GM21619 (cell line): ENCODE measurements at regions not wholly inside any gene's neighbourhood (a gene's known extent, or its start where the extent isn't known, plus 50 kb on each side); places are given as distances from the start of the nearest gene placed in this dataset.
A peak's percentile ranks its signal among the peaks of the same experiment; 100 is the strongest.

Experiments
- ATAC-seq: cut with Tn5 transposase; IDR thresholded peaks from one replicate; pipeline ENCODE4 v1.9.1; 2021; ENCODE audit not compliant: unreplicated experiment

DNA sequence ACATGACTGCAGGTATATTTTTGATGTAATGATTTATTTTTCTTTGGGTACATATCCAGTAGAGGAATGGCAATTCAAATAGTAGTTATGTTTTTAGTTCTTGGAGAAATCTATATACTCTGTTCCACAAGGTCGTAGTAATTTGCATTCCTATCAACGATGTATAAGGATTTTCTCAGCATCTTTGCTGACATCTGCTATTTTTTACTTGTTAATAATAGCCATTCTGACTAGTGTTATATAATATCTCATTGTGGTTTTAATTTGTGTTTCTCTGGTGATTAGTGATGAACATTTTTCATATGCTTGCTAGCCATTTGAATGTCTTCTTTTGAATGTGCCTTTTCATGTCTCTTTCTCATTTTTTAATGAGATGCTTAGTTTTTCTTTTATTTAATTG lies 292.1 kb upstream of the RGS18 start:
- no peak for ATAC-seq

DNA sequence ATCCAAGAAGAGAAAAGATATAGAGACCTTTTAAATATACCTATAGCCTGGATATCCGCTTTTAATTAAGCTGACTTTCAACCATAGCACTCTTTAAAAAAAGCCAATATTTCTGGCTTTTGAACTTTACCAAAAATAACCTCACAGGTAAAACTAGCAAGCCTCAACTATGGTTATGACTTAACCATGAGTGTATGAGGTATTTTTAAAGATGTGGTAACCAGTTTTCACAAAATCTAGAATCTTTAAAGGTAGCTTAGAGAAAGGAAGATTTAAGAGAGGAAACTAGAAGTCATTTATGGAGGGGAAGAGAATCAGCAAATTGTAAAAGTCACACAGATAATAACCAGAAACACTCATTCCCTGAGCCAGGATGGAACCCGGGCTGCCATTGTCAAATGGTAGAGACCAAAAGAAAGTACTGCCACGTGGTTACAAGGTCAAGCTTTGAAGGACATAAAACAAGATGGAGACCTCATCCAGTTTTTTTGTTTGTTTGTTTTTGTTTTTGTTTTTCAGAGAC lies 288.4 kb upstream of the RGS18 start:
- no peak for ATAC-seq

DNA sequence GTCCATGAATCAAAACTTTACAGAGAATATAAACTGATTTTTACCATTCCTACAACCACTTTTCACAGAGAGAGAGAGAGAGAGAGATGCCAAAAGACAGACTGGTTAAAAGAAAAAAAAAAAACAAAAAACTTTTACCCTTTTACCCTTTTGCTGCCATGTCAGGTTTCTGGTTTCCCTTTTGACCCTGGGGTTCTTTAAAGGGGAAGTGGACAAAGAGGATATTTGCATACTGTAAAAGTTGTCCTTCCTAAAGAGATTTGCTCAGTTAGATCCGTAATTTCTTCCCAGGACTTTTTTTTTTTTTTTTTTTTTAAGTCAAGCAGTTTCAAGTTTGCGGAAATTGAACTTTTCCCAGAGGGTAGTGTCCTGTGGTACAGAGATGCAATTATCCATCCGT lies 287.8 kb upstream of the RGS18 start:
- no peak for ATAC-seq

DNA sequence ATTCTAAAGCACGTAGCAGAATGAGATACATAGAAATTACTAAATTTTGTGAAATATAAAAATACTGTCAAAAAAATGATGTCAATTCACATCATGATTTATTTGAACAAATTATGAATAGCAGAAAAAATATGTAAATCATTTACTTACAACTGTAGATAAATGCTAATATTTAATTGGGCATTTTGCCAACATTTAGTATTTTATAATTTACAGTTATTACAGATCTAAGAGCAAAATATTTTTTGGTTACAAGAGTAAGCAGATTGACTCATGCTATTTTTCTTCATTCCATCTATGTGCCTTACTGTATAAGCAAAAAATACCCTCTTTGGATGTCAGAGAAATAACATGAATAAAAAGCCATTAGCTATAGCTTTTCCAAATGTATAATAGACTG lies 282.3 kb upstream of the RGS18 start:
- no peak for ATAC-seq

DNA sequence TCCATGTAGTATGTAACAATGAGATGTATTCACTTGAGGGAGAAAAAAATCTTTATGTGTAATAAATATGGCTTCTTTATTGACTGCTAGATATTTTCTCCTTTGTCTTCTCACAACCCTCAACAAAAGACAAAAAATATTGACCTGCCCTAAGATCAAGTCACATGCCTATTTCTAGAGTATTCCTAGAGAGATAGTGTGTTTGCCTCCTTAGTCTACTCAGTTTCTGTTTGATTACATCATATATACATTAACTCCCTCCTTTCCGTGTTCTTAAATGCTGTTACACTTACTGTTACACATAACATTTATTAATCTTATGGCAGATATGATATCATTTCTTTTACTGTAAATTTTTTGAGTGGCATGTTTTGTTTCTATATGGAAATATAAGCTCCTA lies 281.6 kb upstream of the RGS18 start:
- ATAC-seq: no peak

DNA sequence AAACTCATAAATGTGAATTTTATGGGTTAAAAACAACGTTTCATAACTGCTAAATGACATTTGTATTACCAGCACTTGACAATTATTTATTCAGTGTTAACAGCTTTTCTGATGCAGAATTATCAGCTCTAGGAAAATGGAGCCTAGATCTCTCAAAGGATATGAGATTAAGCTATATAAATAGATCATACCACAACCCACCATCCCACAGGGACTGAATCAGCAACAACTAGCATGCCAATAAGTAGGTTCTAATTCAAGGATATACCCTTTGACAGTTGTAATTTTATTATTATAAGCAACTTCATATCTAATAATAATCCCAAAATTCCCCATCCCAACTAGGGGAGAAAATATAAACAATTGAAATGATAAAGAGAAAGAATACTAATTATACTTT lies 275.4 kb upstream of the RGS18 start:
- no peak for ATAC-seq

DNA sequence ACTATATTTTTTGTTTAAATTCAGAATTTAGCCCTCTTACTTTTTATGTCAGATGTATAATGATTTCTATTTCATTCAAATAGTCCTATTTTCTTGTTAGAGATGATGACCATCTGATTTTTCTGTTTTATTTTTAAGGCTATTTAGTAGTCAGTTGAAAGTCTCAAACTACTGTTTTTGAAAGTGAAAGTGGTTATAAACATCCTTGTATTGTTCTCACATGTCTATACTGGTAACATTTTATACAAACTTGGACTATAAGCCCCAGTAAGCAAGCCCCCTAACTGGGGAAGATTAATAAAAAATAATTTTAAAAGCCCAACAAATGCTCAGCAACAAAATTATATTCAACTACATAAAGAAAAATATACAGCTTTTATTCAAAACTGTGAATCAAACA lies 271.3 kb upstream of the RGS18 start:
- no peak for ATAC-seq

DNA sequence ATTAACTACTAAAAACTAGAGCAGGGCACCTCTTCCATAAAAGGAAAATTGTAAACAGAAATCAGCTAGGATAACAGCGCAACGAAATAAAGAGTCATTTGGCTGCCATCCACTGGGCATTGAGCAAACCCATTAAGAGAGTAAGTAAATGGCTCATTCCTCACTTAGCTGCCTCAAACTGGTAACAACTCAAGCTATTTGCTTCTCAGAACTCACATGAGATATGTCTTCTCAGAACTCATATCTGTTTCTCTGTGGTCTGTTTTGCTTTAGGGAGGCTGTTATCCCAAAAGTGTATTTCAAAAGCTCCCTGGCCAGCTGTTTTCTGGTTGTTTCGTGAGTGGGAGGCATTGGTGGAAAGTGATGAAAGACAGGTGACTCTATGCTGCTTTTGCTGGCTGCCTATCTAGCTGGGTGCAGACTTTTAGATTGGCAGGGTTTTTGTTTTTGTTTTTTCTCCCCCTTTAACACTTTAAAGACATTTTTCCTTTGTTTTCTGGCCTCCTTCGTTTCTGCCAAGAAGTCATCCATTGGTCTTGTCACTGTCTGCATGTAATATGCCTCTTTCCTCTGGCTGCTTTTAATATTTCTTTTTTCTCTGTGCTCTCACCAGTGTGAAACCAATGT lies 269.2 kb upstream of the RGS18 start:
- ATAC-seq: no peak

DNA sequence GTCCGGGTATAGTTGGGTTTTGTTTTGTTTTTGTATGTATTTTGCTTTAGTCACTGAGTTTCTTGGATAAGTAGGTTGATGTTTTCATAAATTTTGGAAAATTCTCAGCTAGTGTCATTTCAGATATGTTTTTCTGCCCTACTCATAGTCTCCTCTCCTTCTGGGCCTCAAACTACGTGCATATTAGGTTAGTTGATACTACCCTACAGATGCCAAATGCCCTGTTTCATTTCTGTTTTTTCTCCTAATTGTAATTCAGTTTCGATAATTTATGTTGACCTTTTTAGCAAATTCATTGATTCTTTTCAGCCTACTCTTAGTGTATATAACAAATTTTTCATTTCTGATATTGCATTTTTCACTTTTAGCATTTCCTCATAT lies 268.6 kb upstream of the RGS18 start:
- ATAC-seq: no peak

DNA sequence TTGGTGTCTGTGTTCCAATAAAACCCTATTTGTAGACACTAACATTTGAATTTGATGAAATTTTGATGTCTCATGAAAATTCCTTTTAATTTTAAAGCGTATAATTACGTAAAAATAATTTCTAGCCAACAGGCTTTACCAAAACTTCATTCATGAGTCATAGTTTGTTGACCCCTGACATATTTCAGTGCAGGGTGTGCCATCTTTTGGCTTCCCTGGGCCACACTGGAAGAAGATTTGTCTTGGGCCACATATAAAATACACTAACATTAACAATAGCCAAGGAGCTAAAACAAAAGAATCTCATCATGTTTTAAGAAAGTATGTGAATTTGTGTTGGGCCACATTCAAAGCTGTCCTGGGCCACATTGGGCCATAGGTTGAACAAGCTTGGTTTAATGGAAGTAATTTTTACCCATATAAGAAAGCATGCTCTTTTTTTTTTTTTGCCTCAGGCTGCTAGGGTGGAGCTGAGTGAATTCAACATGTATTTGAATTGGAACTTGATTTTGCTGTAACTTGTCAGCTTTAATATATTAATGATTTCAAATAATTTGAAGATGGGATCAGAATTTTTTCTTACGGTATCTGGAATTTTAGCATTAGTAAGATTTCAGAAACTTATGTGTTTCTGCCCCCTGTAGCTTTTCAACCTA lies 267.7 kb upstream of the RGS18 start:
- no peak for ATAC-seq

DNA sequence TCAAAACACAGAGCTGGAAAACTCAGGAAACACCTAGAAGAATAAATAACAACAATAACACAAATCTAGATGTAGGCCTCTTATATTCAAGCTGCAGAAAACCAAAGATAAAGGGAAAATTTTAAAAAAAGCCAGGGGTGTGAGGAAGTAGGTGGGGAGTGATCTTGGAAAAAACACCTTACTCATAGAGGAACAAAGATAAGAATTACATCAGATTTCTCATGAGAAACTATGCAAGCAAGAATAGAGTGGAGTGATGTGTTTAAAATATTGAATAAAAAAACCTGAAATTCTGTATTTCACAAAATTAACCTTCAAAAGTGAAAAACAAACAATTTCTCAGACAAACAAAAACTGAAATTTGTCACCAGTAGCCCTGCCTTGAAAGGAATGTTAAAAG lies 265.5 kb upstream of the RGS18 start:
- no peak for ATAC-seq

DNA sequence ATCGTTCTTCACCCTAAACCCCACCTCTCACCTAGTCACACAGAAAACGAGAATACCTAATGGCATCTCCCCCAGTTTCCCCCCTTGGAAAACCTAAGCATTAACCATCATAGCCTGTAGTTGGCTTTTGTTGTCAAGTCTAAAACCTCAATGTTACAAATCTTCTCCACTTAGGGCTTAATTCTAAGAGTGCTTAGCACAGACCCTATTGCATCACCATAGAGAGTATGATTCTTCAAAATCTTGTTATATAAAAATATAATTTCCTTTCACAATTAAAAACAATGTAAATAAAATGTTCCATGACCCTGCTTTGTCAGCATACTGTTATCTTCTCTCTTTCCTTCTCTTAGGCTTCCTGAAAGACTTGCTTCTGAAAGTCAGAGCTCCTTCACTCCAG lies 263.2 kb upstream of the RGS18 start:
- no peak for ATAC-seq

DNA sequence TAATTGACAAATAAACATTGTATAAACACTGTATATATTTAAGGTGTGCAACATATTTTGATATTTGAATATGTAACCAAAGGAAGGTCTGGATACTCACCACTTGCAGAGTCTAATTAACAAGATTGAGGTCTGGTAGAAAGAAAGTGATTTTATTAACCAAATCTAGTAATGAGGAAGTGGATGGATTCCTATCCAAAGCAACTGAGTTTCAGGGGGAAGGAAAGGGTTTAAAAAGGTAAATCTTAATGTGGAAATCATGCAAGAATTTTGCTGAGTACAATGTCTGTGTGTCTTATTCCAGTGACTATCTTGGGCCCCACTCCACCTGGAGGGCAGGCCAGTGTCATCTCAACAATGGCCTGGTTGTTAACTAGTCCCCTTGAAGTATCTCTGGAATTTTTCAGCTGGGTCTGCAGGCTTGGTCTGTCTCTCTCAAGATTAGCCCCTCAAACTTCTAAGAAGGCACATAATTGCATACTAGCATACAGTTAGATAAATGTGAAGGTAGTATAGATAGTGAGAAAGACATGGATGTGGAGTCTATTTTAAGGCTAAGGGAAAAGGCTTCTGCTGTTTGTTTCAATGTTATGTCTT lies 262.7 kb upstream of the RGS18 start:
- ATAC-seq: no peak

DNA sequence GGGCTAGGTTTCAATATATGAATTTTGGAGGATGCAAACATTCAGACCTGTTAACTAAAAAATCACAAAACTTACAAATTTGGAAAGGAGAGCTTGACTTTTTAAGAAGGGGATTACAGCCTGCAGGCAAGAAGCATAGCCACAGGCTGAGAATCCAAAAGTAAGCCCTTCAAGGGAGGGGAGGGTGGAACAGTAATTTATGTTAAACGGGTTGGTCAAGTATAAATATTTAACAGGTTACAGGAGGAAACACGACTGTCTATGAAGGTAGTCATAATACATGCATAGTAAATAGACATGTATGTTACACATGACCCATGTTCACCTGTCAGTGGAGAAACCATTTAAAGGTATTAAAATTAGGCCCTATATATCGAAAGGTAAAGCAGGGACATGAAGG lies 261.1 kb upstream of the RGS18 start:
- no peak for ATAC-seq

DNA sequence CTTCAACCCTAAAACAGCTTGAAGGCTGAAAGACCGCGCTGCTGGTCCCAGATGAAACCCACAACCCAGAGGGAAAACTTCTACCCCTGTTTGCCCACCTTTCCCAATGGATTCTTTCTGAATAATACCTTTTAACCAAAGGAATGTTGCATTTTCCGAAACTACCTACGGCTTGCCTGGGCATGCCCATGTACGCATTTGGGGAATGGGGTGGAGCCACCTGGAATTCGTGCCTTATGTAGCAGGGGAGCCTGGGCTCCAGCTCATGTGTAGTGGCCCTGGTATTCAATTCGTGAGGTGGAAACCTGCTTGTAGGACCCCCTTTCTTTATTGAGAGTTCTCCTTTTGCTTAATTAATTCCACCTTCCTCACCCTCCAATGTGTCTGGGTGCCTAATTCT lies 256.6 kb upstream of the RGS18 start:
- no peak for ATAC-seq

DNA sequence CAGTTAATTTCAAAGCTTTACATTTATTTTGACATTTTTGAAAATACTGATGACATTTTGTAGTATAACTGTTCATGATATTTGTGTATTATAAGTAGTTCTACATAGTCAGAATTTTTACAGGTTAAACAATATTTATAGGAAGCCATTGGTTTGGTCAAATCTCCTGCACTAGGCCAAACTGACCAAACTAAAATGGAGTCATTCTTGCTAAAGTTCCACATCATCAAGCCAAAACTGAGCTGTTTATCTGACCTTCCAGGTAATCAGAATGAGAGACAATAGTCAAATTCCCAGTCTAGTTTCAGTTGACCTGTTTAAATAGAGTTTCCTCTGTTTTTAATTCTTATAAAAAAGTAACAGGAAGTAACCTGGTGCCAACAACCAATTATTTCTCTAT lies 253.3 kb upstream of the RGS18 start:
- ATAC-seq: no peak

DNA sequence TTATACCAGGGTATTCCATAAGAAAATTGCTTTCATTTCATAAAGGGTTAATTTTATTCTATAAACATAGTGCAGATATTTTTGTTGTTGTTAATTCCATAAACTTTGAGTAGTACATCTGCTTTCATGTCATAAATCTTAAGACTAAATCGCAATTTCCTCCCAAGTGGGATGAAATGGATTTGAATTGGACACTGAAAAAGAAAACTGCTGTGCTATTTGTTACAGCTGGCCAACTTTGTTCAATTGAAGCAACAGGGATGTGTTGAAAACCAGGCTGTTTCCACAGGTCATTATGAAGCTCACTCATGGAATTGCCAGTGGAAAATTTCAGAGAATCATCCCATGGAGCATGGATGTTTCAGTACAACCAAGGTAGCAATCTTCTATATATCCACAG lies 252.5 kb upstream of the RGS18 start:
- no peak for ATAC-seq

DNA sequence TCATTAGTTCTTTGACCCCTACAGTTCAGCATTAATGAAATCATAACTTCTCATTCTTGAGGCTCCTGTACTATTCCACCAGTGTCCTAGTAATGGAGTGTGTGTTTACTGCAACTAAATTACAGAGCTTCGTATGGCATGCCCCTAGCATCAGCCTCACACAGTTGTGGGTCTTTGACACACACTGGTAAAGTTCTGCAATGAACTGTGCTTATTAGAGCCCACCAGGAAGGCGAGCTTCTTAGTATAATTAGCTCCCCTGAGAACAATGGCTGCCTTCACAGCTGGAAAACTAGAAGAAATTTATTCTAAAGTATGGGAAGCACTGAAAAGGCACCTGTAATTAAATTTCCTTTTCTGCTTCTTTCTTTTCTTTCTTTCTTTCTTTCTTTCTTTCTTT lies 251.1 kb upstream of the RGS18 start:
- no peak for ATAC-seq

DNA sequence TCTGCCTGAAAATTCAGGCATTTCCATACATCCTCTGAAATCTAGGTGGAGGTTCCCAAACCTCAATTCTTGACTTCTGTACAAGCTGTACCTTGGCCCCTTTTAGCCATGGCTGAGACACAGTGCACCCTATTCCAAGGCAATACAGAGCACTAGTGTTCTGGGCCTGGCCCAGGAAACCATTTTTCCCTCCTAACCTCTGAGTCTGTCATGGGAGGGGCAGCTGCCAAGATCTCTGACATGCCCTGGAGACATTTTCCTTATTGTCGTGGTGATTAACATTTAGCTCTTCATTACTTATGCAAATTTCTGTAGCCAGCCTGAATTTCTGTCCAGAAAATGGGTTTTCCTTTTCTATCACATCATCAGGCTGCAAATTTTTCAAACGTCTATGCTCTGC lies 248.0 kb upstream of the RGS18 start:
- no peak for ATAC-seq

DNA sequence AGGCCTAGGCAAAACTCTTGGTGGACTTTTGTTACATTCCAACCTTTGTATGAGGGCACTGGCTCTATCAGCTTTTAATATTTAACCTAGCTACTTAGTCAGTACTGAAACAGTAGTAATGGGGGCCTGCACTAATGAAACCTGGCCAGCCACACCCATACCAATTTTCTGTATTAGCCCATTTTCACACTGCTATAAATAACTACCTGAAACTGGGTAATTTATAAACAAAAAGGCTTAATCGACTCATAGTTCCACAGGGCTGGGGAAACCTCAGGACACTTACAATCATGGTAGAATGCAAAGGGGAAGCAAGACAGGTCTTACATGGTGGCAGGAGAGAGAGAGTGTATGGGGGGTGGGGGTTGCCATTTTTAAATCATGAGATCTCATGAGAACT lies 245.7 kb upstream of the RGS18 start:
- ATAC-seq: peak; percentile 65

DNA sequence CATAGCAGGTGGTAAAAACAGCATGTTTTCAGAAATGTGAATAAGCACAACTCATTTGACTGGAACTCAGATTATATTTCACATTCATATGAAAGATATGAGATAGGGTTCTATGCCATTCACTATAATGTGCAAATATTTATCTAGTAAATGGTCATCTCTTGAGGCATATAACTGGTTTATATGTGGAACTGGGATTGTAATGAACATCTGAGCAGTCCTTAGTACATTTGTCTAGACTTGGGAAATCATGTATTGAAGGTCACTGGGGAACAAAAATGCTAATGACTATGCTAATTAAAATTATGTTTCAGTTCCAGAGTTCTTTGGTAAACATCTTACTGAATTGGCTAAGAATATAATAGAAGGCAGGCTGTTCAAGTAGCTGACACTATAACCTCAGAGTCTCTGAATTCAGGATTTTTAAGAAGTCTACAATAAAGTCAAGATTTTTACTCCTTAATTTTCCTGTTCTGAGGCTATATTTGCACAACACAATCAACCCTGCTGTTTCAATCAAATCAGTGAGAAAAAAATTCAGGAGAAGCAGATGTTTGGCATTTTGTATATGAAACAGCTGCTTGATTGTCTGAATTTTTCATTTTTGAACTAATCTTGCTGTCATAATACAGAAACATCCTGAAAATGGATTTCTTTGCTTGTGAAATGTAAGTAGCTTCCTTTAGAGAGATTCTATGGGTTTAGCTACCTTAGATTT lies 244.8 kb upstream of the RGS18 start:
- ATAC-seq: no peak

DNA sequence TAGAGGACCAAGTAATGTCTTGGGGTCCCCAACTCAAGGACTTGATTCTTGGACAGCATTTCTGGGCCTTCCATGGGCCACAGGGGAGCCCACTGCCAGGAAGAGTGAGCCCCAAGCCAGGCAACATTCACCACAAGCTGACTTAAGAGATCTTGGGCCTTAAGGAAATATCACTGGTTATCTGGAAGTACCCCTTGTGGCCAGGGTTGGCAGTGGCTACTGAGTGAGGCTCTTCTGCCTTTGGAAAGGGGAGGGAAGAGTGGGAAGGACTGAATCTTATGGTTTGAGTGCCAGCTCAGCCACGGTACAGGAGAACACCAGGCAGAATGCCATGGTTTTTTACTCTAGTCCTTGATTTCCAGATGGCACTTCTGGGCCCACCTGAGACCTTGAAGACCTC lies 228.9 kb upstream of the RGS18 start:
- ATAC-seq: no peak
